ENCODE measurements at regions not wholly inside any gene's neighbourhood (a gene's known extent, or its start where the extent isn't known, plus 50 kb on each side); places are given as distances from the start of the nearest gene placed in this dataset.

DNA sequence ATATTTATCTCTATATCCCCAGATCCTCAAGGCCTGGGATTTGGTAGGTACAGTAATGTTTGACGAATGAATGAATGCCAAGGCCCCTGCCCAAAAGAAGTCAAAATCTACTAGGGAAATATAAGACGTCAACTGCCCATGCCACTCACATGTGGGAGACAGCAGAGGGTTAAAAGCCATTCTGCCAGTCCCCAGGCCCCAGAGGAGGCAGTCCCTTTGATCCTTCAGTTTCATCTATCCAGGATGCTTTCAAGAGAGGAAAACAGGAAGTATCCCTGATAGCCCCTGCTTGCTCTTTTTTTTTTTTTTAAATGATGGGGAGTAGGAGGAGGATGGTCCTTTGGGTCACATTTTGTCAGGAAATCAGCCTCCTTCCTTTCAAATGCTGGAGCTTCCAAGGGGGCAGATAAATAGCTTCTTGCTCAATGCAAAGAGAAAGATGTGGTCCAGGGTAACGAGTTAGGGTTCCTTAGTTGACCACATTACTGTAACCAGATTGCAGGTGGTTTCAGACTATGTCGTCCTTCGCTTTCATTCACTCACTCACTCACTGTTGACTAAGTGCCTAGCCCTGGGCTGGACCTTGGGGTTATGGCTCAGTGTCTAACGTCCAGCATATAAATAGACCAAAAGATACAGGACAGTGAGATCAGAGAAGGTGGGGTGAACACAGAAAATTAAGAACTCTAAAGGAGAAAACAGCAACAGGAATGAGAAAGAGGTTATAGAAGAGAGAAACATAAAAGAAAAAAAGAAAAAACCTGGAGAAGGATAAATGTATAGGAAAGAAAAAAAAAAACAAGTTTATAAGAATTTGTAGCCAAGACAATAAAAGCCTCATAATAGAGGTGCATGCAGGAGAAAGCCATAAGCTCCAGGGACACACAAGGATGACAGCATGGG is 64.6 kb upstream of the PIM1 start:
- TF ChIP-seq, protein P1, sequence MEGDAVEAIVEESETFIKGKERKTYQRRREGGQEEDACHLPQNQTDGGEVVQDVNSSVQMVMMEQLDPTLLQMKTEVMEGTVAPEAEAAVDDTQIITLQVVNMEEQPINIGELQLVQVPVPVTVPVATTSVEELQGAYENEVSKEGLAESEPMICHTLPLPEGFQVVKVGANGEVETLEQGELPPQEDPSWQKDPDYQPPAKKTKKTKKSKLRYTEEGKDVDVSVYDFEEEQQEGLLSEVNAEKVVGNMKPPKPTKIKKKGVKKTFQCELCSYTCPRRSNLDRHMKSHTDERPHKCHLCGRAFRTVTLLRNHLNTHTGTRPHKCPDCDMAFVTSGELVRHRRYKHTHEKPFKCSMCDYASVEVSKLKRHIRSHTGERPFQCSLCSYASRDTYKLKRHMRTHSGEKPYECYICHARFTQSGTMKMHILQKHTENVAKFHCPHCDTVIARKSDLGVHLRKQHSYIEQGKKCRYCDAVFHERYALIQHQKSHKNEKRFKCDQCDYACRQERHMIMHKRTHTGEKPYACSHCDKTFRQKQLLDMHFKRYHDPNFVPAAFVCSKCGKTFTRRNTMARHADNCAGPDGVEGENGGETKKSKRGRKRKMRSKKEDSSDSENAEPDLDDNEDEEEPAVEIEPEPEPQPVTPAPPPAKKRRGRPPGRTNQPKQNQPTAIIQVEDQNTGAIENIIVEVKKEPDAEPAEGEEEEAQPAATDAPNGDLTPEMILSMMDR (IDR thresholded peaks at IDR 0.05): no peak
- TF ChIP-seq POLR2AphosphoS5 (IDR thresholded peaks at IDR 0.05): no peak
- TF ChIP-seq POLR2A (IDR thresholded peaks at IDR 0.05): no peak
